SK-N-SH treated with all-trans-retinoic acid at 6 μM for 48 hours (cell line): ENCODE measurements at regions not wholly inside any gene's neighbourhood (a gene's known extent, or its start where the extent isn't known, plus 50 kb on each side); places are given as distances from the start of the nearest gene placed in this dataset.

Source experiments
- ARNTL ChIP-seq: fragments of 450-650 bp; formaldehyde crosslinking; IDR thresholded peaks from 2 replicates; pipeline ENCODE4 v1.5.0; 2020; ENCODE audit warnings: low read depth, mild to moderate bottlenecking, moderate library complexity, borderline replicate concordance
- CREB5 ChIP-seq: fragments of 250-450 bp; sonication (Bioruptor Pico); IDR thresholded peaks from 2 replicates; pipeline ENCODE4 v1.5.1; 2020; ENCODE audit warnings: low read depth, mild to moderate bottlenecking, moderate library complexity
- CSDC2 ChIP-seq: fragments of 250-450 bp; sonication (Bioruptor Pico); IDR thresholded peaks from 2 replicates; pipeline ENCODE4 v1.5.0; 2020; ENCODE audit warnings: mild to moderate bottlenecking, moderate library complexity
- CSRNP3 ChIP-seq: fragments of 250-450 bp; sonication (Bioruptor Pico); IDR thresholded peaks from 2 replicates; pipeline ENCODE4 v1.5.1; 2021; ENCODE audit warnings: mild to moderate bottlenecking, moderate library complexity
- OSR1 ChIP-seq: fragments of 250-450 bp; sonication (Bioruptor Pico); IDR thresholded peaks from 2 replicates; pipeline ENCODE4 v1.8.0; 2022; ENCODE audit warnings: moderate library complexity, mild to moderate bottlenecking, inconsistent platforms
- PATZ1 ChIP-seq: fragments of 250-450 bp; sonication (Bioruptor Pico); IDR thresholded peaks from 2 replicates; pipeline ENCODE4 v1.8.0; 2020; ENCODE audit warnings: mild to moderate bottlenecking, moderate library complexity, borderline replicate concordance
- RARB ChIP-seq: fragments of 250-450 bp; sonication (Bioruptor Pico); IDR thresholded peaks from 2 replicates; pipeline ENCODE4 v1.8.0; 2021; ENCODE audit warnings: mild to moderate bottlenecking, moderate library complexity
- TCF4 ChIP-seq: fragments of 250-450 bp; sonication (Bioruptor Pico); IDR thresholded peaks from 2 replicates; pipeline ENCODE4 v1.8.0; 2021; ENCODE audit warnings: mild to moderate bottlenecking, moderate library complexity, borderline replicate concordance
- TSHZ2 ChIP-seq: fragments of 250-450 bp; sonication (Bioruptor Pico); IDR thresholded peaks from 2 replicates; pipeline ENCODE4 v1.5.0; 2020; ENCODE audit warnings: mild to moderate bottlenecking, moderate library complexity
- ZNF70 ChIP-seq: fragments of 450-650 bp; formaldehyde crosslinking; IDR thresholded peaks from 2 replicates; pipeline ENCODE4 v1.5.0; 2020; ENCODE audit warnings: mild to moderate bottlenecking, moderate library complexity
- ZNF8 ChIP-seq: fragments of 450-650 bp; formaldehyde crosslinking; IDR thresholded peaks from 2 replicates; pipeline ENCODE4 v1.5.0; 2020; ENCODE audit warnings: mild to moderate bottlenecking, moderate library complexity

- TF ChIP-seq TCF4 (CRISPR knock-in tag) (no peak), ZNF70 (CRISPR knock-in tag) (no peak), OSR1 (no peak), CSRNP3 (CRISPR knock-in tag) (no peak), PATZ1 (CRISPR knock-in tag) (no peak), TSHZ2 (CRISPR knock-in tag) (no peak), RARB (CRISPR knock-in tag) (no peak), CSDC2 (no peak), ZNF8 (CRISPR knock-in tag) (no peak), CREB5 (CRISPR knock-in tag) (no peak), ARNTL (CRISPR knock-in tag) (no peak)
Observed at GRCh38 chr4:128544272-128544671, 256.7 kb upstream of the PGRMC2 start.
